HL-60 (cell line): ENCODE measurements at regions not wholly inside any gene's neighbourhood (a gene's known extent, or its start where the extent isn't known, plus 50 kb on each side); places are given as distances from the start of the nearest gene placed in this dataset.

ENCODE experiments used
- DNase-seq, 2 experiments: peaks; one replicate each; pipeline ENCODE4 v3.0.0-alpha.2; 2010 to 2020; ENCODE audit warnings: low read depth in 1 of 2, low spot score in 1 of 2
- H3K27ac ChIP-seq: fragments of 250-450 bp; sonication (Bioruptor Pico); replicated peaks from 2 replicates; pipeline ENCODE4 v1.5.1; 2020; ENCODE audit warnings: mild to moderate bottlenecking, moderate library complexity
- H3K27me3 ChIP-seq: fragments of 250-450 bp; sonication (Bioruptor Pico); 2 replicates; pipeline ENCODE4 v1.5.1; 2021; ENCODE audit warnings: mild to moderate bottlenecking, moderate library complexity; ENCODE audit not compliant: insufficient read depth, poor library complexity, severe bottlenecking
- H3K4me3 ChIP-seq: replicated peaks from 2 replicates; pipeline ENCODE4 v1.5.1; 2011; ENCODE audit warnings: mild to moderate bottlenecking, control low read depth, low read length; ENCODE audit not compliant: insufficient read depth
- CTCF ChIP-seq: IDR thresholded peaks from one replicate; pipeline ENCODE4 v1.5.1; 2011; ENCODE audit warnings: low read length, control low read depth, inconsistent platforms; ENCODE audit not compliant: insufficient read depth
- GABPA ChIP-seq: IDR thresholded peaks from 2 replicates; pipeline ENCODE4 v1.6.1; 2012; ENCODE audit warnings: low read depth
- POLR2AphosphoS5 ChIP-seq: IDR thresholded peaks from 2 replicates; pipeline ENCODE4 v1.6.1; 2012; ENCODE audit warnings: low read depth
- REST ChIP-seq: IDR thresholded peaks from 2 replicates; pipeline ENCODE4 v1.6.1; 2012; ENCODE audit warnings: low read depth; ENCODE audit not compliant: insufficient replicate concordance
- SPI1 ChIP-seq: IDR thresholded peaks from 2 replicates; pipeline ENCODE4 v1.6.1; 2012; ENCODE audit warnings: low read depth, mild to moderate bottlenecking, borderline replicate concordance

- H3K27ac ChIP-seq = no peak overlapping the region
- TF ChIP-seq POLR2AphosphoS5 = no peak
- TF ChIP-seq GABPA = no peak
- no peak for TF ChIP-seq CTCF
- TF ChIP-seq SPI1 = no peak
- no peak for TF ChIP-seq REST
- no peak for DNase-seq
These were observed 1718.7 kb downstream of the EFNB2 start for GRCh38 chr13:104816726-104817125.

GRCh38 chr13:104810242-104810641, 1725.2 kb downstream of the EFNB2 start:
- H3K27me3 ChIP-seq = no peaks in the 10 kb centered on the region
- peak in 1 of 2 experiments; percentile 88 for DNase-seq
- TF ChIP-seq POLR2AphosphoS5 = peak; percentile 75
- no peak for TF ChIP-seq REST
- TF ChIP-seq GABPA = no peak
- TF ChIP-seq SPI1 = peak; percentile 96
- TF ChIP-seq CTCF = no peak
- H3K4me3 ChIP-seq = no peak overlapping the region
- H3K27ac ChIP-seq = peak overlapping the region; percentile 65

More at GRCh38 chr13:104816726-104817125, 1718.7 kb downstream of the EFNB2 start:
- H3K27me3 ChIP-seq = no peaks in the 10 kb centered on the region
- no peak overlapping the region for H3K4me3 ChIP-seq

GRCh38 chr13:104809483-104809882, 1726.0 kb downstream of the EFNB2 start:
- DNase-seq = peak; percentile 35 to 92
- TF ChIP-seq REST = no peak
- peak; percentile 72 for TF ChIP-seq POLR2AphosphoS5
- Histone ChIP-seq H3K4me3 (no peak overlapping the region), H3K27ac (peak overlapping the region; percentile 65), H3K27me3 (no peaks in the 10 kb centered on the region)

GRCh38 chr13:104805346-104805745, 1730.1 kb downstream of the EFNB2 start:
- Histone ChIP-seq H3K27me3 (no peaks in the 10 kb centered on the region), H3K27ac (no peak overlapping the region), H3K4me3 (no peak overlapping the region)
- TF ChIP-seq GABPA = no peak
- TF ChIP-seq REST = no peak
- TF ChIP-seq CTCF = no peak
- TF ChIP-seq POLR2AphosphoS5 = no peak
- TF ChIP-seq SPI1 = no peak
- no peak for DNase-seq
